ENCODE measurements at regions not wholly inside any gene's neighbourhood (a gene's known extent, or its start where the extent isn't known, plus 50 kb on each side); places are given as distances from the start of the nearest gene placed in this dataset.

DNA sequence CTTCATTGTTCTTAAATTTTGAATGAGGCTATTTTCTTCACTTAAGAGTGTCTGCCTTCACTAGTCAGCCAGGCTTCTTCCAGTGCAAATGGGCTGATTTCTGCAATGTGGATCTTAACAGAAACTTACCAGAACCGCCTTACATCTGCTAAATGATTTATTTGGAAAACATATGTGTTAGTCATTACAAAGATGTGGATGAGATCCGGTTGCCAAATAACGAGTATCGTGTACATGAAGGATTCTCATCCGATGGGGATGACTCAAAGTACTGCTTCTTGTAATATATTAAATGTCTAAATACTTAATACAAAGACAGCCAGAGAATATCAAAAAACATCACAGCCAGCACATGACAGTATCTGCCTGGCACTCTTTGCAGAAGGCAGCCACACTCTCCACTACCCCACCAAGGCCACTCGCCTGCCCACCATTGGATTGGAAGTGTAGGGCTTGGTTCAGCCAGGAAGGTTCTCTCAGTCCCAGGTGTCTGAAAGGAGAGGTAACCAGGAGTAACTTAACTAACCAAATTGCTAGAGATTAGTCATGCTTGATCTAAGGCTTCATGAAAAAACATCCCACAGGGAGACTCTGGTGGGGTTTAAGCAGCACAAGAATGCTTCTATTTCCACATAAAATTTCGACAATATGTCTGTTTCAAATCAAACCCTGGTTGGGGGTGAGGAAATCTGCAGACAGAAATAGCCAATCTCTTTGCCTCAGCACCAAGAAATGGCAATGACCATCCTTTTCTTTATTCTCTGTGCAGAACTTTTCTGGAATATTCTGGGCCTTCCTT is 174.8 kb downstream of the GADD45G start:
- TF ChIP-seq, protein P1, sequence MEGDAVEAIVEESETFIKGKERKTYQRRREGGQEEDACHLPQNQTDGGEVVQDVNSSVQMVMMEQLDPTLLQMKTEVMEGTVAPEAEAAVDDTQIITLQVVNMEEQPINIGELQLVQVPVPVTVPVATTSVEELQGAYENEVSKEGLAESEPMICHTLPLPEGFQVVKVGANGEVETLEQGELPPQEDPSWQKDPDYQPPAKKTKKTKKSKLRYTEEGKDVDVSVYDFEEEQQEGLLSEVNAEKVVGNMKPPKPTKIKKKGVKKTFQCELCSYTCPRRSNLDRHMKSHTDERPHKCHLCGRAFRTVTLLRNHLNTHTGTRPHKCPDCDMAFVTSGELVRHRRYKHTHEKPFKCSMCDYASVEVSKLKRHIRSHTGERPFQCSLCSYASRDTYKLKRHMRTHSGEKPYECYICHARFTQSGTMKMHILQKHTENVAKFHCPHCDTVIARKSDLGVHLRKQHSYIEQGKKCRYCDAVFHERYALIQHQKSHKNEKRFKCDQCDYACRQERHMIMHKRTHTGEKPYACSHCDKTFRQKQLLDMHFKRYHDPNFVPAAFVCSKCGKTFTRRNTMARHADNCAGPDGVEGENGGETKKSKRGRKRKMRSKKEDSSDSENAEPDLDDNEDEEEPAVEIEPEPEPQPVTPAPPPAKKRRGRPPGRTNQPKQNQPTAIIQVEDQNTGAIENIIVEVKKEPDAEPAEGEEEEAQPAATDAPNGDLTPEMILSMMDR (IDR thresholded peaks at IDR 0.05; ENCODE audit: extremely low read depth, low read depth, low read length), result no peak
- Histone ChIP-seq H3K4me1 (ENCODE audit: insufficient read depth, low read length) (no peaks in the 10 kb centered on the region), H3K36me3 (ENCODE audit: insufficient read depth, low read length) (no peaks in the 10 kb centered on the region), H2AFZ (ENCODE audit: low read length) (no peak overlapping the region), H3K4me2 (ENCODE audit: insufficient read depth, low read length) (no peak overlapping the region), H3K4me3 (ENCODE audit: insufficient read depth, low read length) (no peak overlapping the region), H3K27me3 (ENCODE audit: insufficient read depth, low read length) (no peaks in the 10 kb centered on the region), H3K27ac (ENCODE audit: low read depth, low read length) (no peak overlapping the region), H4K20me1 (ENCODE audit: insufficient read depth, low read length) (no peaks in the 10 kb centered on the region), H3K79me2 (ENCODE audit: insufficient read depth, low read length) (no peaks in the 10 kb centered on the region), H3K9me3 (ENCODE audit: low read depth, low read length) (no peaks in the 10 kb centered on the region)
- DNase-seq (ENCODE audit: insufficient read length, low spot score, missing footprints), result peak; percentile 50

DNA sequence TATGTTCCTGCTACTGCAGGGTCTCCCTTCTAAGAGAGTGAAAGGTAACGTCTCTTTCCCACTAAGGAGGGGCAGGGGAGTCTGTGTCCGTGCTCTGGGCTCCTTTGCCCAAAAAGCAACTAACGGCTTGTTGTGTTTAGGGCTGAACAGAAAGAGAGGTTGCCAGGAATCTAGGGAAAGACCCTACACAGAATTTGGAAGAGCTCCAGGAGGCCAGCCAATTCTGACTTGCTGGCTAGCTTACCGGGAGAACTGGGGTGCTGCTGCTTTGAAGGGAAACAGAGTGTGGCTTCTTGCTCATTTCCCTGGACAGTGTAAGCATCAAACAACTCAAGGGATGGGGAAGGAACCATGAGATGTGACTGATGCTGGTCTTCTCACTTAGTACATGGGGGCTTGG is 176.1 kb downstream of the GADD45G start:
- H3K4me1 ChIP-seq (ENCODE audit: insufficient read depth, low read length), result no peaks in the 10 kb centered on the region
- H3K4me2 ChIP-seq (ENCODE audit: insufficient read depth, low read length), result no peak overlapping the region
- no peak overlapping the region for H2AFZ ChIP-seq (ENCODE audit: low read length)
- H3K27ac ChIP-seq (ENCODE audit: low read depth, low read length), result no peak overlapping the region
- no peaks in the 10 kb centered on the region for H3K79me2 ChIP-seq (ENCODE audit: insufficient read depth, low read length)
- no peak overlapping the region for H3K4me3 ChIP-seq (ENCODE audit: insufficient read depth, low read length)
- H4K20me1 ChIP-seq (ENCODE audit: insufficient read depth, low read length), result no peaks in the 10 kb centered on the region
- TF ChIP-seq, protein P1 (IDR thresholded peaks at IDR 0.05; ENCODE audit: extremely low read depth, low read depth, low read length), result no peak
- H3K9me3 ChIP-seq (ENCODE audit: low read depth, low read length), result no peaks in the 10 kb centered on the region
- peak; percentile 14 for DNase-seq (ENCODE audit: insufficient read length, low spot score, missing footprints)
- H3K27me3 ChIP-seq (ENCODE audit: insufficient read depth, low read length), result no peaks in the 10 kb centered on the region
- no peaks in the 10 kb centered on the region for H3K36me3 ChIP-seq (ENCODE audit: insufficient read depth, low read length)

DNA sequence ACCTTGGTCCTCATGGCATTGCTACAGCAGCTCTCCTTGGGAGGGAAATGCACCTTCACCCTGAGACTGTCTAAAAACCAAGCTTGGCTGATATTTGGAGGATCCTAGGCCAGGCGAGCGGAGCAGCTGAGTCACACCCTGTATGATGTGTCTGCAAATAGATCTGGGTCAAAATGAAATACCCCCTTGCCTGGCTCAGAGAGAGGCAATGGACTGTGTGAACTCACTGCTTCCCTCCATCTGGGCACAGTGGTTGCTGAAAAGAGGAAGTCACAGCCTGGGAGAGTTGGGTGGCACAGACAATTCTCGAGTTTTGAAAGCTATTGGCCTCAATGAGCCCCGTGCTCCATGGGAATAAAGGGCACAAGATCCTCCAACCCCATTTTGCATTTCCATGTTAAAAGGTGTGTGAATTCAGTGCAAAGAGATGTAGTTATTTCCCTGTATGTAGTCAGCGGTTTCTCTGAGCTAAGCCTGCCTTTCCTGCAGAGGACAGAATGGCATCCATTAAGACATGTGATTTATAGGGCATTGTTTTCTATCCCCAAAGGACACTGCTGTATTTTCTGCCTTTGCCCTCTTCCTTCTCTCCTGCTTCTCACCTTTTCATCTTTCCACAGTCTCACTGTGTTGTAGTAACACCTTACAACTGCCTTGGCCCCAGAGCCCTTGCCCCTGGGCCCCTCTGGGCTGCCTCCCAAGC is 177.2 kb downstream of the GADD45G start:
- no peak overlapping the region for H3K27ac ChIP-seq (ENCODE audit: low read depth, low read length)
- no peaks in the 10 kb centered on the region for H3K4me1 ChIP-seq (ENCODE audit: insufficient read depth, low read length)
- no peak overlapping the region for H2AFZ ChIP-seq (ENCODE audit: low read length)
- H3K4me3 ChIP-seq (ENCODE audit: insufficient read depth, low read length), result no peak overlapping the region
- H3K9me3 ChIP-seq (ENCODE audit: low read depth, low read length), result no peaks in the 10 kb centered on the region
- DNase-seq (ENCODE audit: insufficient read length, low spot score, missing footprints), result no peak
- no peaks in the 10 kb centered on the region for H3K27me3 ChIP-seq (ENCODE audit: insufficient read depth, low read length)
- no peaks in the 10 kb centered on the region for H4K20me1 ChIP-seq (ENCODE audit: insufficient read depth, low read length)
- TF ChIP-seq, protein P1 (IDR thresholded peaks at IDR 0.05; ENCODE audit: extremely low read depth, low read depth, low read length), result no peak
- H3K79me2 ChIP-seq (ENCODE audit: insufficient read depth, low read length), result no peaks in the 10 kb centered on the region
- H3K36me3 ChIP-seq (ENCODE audit: insufficient read depth, low read length), result no peaks in the 10 kb centered on the region
- H3K4me2 ChIP-seq (ENCODE audit: insufficient read depth, low read length), result no peak overlapping the region

DNA sequence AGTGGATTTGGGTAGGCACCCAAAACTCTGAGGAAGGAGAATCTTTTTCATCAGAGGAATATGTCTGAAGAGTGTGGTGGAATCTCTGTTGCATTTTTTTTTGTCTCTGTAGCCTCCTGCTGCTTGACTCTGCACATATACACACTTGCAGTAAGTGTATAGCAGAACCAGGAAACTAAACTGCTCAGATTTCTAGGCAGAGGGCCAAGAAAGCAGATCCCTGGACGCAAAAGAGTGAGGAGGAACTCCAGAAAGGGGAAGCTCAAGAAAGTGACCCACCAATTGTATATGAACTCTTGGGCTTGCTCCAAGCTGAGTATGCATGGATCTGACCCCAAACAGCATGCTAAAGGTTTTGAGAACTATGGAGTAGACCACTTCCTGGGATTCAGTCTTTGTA is 181.8 kb downstream of the GADD45G start:
- TF ChIP-seq, protein P1 (IDR thresholded peaks at IDR 0.05; ENCODE audit: extremely low read depth, low read depth, low read length), result no peak
- no peak overlapping the region for H2AFZ ChIP-seq (ENCODE audit: low read length)
- no peak overlapping the region for H3K4me2 ChIP-seq (ENCODE audit: insufficient read depth, low read length)
- H3K79me2 ChIP-seq (ENCODE audit: insufficient read depth, low read length), result no peaks in the 10 kb centered on the region
- no peaks in the 10 kb centered on the region for H4K20me1 ChIP-seq (ENCODE audit: insufficient read depth, low read length)
- no peaks in the 10 kb centered on the region for H3K27me3 ChIP-seq (ENCODE audit: insufficient read depth, low read length)
- no peak overlapping the region for H3K27ac ChIP-seq (ENCODE audit: low read depth, low read length)
- no peak overlapping the region for H3K4me3 ChIP-seq (ENCODE audit: insufficient read depth, low read length)
- peak; percentile 48 for DNase-seq (ENCODE audit: insufficient read length, low spot score, missing footprints)
- no peaks in the 10 kb centered on the region for H3K9me3 ChIP-seq (ENCODE audit: low read depth, low read length)
- no peaks in the 10 kb centered on the region for H3K36me3 ChIP-seq (ENCODE audit: insufficient read depth, low read length)
- no peaks in the 10 kb centered on the region for H3K4me1 ChIP-seq (ENCODE audit: insufficient read depth, low read length)
